NCI-H187 treated with DMSO at 0.1 percent for 48 hours (cell line): ENCODE measurements at regions not wholly inside any gene's neighbourhood (a gene's known extent, or its start where the extent isn't known, plus 50 kb on each side); places are given as distances from the start of the nearest gene placed in this dataset.

Experiments used
- DNase-seq: peaks from one replicate; lab custom pipeline; 2025; lab: John Stamatoyannopoulos, UW

- DNase-seq: no peak
Observed at GRCh38 chr2:204436230-204436629, 109.0 kb upstream of the PARD3B start.

DNA sequence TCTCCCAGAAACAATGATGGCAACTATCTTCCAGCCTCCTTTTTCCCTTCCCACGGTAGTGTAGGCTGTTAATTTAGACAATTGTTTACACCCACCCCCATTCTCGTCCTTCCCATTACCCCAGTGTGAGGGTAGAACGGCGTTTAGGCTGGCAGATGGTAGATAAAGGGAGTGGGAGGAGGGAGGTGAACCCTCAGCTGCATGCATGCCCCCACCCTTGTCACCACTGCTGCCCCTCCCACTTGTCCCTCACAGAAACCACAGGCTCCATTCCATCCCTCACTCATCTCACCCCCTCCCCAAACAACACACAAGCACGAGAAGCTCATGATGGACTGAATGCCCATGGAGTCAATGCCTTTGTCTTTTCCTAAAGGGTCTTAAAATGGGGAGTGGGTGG, 107.9 kb upstream of the PARD3B start:
- DNase-seq: no peak

- DNase-seq: no peak
Observed at GRCh38 chr2:204437815-204438756, 107.2 kb upstream of the PARD3B start.

DNA sequence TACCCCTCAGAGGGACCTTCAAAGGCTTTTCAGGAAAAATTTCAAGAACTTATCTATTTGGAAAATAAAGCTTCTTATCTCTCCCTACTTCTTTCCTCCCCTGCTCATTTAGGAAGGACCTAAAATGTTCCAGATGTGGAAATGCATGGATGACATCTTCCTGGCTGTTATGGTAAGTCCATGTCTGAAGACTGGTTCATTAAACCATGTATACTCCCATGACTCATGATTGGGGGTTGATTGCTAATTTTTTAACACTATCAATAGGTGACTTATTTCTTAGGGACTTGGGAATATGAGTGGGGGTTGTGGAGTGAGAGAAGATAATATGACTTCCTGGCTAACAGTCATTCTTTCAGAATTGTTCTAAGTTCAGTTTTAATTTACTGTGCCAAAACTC, 104.0 kb upstream of the PARD3B start:
- DNase-seq: no peak

- DNase-seq: no peak
Observed at GRCh38 chr2:204445149-204445548, 100.1 kb upstream of the PARD3B start.

GRCh38 chr2:204447722-204448121, 97.6 kb upstream of the PARD3B start:
- DNase-seq: no peak

DNA sequence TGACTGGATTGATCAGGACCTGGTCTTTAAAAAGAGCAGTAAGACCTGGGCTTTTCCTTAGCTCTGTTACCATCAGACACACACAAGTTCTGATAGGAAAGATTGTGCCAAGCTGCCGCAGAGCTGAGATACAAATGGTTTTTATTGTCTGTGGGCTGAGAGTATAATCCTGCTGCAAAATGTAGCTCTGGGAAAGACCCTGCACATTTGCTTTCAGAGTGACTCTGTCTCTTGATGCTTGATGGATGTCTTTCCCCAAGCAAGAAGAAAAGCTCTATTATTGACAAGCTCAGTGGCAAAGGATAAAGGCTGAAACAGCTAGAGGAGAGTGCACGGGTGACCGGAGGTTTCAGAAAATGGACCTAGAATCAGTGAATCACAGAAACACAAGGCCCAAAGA, 95.3 kb upstream of the PARD3B start:
- no peak for DNase-seq

DNA sequence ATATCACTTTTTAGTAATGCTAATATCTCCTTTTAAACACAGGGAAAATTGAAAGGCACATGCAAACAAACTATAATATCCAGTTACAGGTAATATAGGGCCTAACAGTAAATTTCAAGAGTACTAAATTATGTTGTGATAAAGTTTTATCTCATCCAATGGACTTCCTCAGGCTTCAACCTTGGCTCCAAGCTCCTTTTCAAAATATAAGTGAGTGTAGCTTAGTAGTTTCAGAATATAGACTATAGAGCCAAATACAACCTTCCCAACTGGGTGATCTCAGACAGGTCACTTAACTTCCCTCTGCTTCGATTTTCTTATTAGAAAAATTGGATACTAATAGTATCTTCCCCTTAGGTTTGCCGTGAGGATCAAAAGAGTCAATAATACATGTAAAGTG, 93.5 kb upstream of the PARD3B start:
- no peak for DNase-seq

GRCh38 chr2:204452464-204453023, 92.7 kb upstream of the PARD3B start:
- peak; percentile 12 for DNase-seq

- no peak for DNase-seq
Observed at GRCh38 chr2:204453730-204454167, 91.5 kb upstream of the PARD3B start.

GRCh38 chr2:204454672-204455380, 90.4 kb upstream of the PARD3B start:
- no peak for DNase-seq

DNA sequence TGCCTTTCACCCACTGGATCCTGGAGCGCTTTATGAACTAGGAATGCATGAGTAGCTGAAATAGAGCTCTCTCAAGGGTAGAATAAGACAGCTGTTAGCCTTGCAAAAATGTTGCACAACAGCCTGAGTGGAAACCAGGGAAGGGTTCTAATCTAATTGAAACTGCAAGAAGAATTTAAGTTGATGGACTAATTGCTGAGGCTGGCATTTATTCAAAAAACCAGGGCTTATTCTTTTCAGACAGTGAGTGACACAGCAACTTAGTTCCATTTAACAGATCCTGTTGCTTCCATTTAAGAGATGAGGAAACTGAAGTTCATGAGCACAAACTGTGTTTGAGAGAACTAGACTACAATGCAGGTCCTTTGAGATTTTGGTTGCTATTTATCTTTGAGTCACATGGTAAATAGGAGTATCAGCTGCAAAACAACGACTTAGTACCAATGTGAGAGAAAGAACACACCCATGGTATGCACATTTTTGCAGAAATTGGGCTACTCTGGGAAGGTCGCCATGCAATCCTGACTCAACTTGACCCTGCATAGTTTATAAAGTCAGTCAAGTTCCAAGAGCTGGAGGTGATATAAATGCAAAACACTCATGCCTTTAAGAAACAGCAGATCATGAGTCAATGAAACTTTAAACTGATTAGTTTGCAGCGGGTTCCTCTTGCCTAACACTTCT, 76.4 kb upstream of the PARD3B start:
- no peak for DNase-seq

GRCh38 chr2:204470178-204470620, 75.1 kb upstream of the PARD3B start:
- DNase-seq: no peak

- no peak for DNase-seq
Observed at GRCh38 chr2:204470621-204471196, 74.6 kb upstream of the PARD3B start.

DNA sequence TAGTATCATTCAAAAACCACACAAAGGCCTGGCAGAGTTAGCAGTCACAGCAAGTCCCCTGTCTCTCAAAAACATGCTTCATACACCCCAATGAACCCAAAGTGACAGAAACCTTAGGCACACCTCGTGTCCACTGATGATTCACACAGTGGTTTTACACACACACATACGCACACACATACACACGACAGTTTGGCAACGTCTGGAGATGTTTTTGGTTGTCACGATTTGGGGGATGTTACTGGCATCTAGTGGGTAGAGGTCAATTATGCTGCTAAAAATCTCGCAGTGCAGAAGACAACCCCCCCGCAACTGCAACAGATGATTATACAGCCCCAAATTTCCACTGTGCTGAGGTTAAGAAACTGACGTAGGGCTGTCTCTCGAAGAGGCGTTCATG, 72.9 kb upstream of the PARD3B start:
- DNase-seq: no peak

- no peak for DNase-seq
Observed at GRCh38 chr2:204473224-204473623, 72.1 kb upstream of the PARD3B start.

- DNase-seq: no peak
Observed at GRCh38 chr2:204475399-204475798, 69.9 kb upstream of the PARD3B start.

DNA sequence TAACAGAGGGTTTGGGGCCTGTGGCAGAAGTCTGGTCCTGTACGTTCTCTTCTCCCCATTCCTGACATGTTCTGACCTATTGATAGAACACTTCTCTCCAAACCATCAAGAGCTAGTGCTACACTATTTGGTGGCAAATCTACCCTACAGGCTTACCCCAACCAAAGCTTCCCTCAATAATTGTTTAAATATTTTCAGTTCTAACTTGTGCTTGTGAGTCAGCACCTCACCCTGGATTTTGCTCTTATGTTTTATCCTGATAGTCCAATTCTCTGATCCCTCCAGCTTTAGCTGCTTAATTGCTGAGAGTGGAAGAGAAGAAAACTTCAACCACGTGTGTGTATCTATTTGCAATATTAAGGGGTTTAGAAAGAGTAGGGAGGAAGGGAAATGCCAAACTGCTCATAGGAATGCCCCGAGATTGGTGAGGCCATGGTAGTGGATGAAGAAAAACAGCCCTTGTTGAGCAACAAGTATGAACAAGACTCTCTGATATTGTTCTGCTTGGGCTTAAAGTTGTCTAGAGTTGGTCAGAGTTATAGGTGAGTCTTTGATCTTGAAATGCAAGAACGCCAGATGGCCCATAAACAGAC, 67.8 kb upstream of the PARD3B start:
- DNase-seq: no peak

DNA sequence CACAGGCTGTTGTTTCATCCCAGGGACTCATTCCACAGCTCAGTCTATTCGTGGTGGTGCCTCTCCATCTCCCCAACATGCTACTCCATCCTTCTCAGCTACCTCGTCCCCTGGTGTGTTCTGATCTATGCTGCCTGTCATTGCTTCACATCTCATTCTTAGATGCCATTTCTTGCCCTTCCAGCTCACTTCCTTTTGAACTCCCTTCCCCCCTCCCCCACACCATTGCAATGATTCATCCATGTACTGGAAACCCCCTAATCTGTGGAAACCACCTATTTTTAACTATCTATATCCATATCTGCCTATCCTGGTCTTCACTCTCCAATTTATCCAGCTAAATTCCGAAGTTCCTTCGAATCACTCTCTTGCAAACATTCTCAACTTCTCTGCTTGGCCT, 65.7 kb upstream of the PARD3B start:
- DNase-seq: no peak

GRCh38 chr2:204480676-204481075, 64.6 kb upstream of the PARD3B start:
- no peak for DNase-seq

GRCh38 chr2:204483608-204484081, 61.6 kb upstream of the PARD3B start:
- DNase-seq: no peak
